K562 (cell line): ENCODE measurements at regions not wholly inside any gene's neighbourhood (a gene's known extent, or its start where the extent isn't known, plus 50 kb on each side); places are given as distances from the start of the nearest gene placed in this dataset.

Experiments used
- ATAC-seq: fragments of 200-7000 bp; cut with Tn5 transposase; 3 replicates; pipeline ENCODE4 v1.9.1; 2020; ENCODE audit warnings: moderate library complexity
- BruUV-seq: library from RNA; stranded (reverse); fragments of 400-500 nt; replicated peaks from 2 replicates; lab custom pipeline; 2021; lab: Mats Ljungman, UMichigan
- CTCF ChIA-PET: fragments of 300-600 bp; formaldehyde crosslinking; extraction: SDS; loops from one replicate; lab custom pipeline; 2021; ENCODE audit warnings: low intra/inter-chr PET ratio; lab: Yijun Ruan, JAX
- POLR2A ChIA-PET: fragments of 300-600, 350-650 bp; sonication (Branson Sonifier 250); formaldehyde crosslinking; extraction: SDS; loops from one replicate; lab custom pipeline; 2021; ENCODE audit warnings: antibody characterized with exemption, inconsistent platforms; lab: Yijun Ruan, JAX
- DNase-seq, 4 experiments: peaks; one replicate each; pipeline versions ENCODE4 v3.0.0 to v3.0.0-alpha.2; 2011 to 2018; ENCODE audit warnings: low spot score in 3 of 4, mixed read lengths in 3 of 4; ENCODE audit errors: extremely low read depth in 1 of 4
- FAIRE-seq: peaks from 2 replicates; lab custom pipeline; 2011; peaks lifted over from hg19 to GRCh38; lab: Jason Lieb, UNC
- H2AFZ ChIP-seq: 2 replicates; pipeline ENCODE4 v1.6.0; 2011; ENCODE audit warnings: low read depth, low read length, control low read depth, inconsistent platforms
- H3K27ac ChIP-seq: fragments of 200-600 bp; 3 replicates; pipeline ENCODE4 v1.8.0; 2011; ENCODE audit warnings: low read depth, mild to moderate bottlenecking, control low read depth, inconsistent platforms, low read length, moderate library complexity, mixed read lengths; ENCODE audit errors: extremely low read depth
- H3K27me3 ChIP-seq, 2 experiments: fragments of 300-600 bp in 1 of 2; 2 replicates in 1 of 2; 3 replicates in 1 of 2; pipeline versions ENCODE4 v1.6.0 to v1.8.0; 2011; ENCODE audit warnings: inconsistent platforms in 2 of 2, low read length in 2 of 2, mild to moderate bottlenecking in 1 of 2, mixed read lengths in 1 of 2, moderate library complexity in 1 of 2; ENCODE audit not compliant: control insufficient read depth in 2 of 2, insufficient read depth in 2 of 2
- H3K36me3 ChIP-seq: fragments of 300-600 bp; 3 replicates; pipeline ENCODE4 v1.8.0; 2011; ENCODE audit warnings: mild to moderate bottlenecking, low read length, inconsistent platforms; ENCODE audit not compliant: control insufficient read depth, insufficient read depth
- H3K4me1 ChIP-seq, 2 experiments: fragments of 200-600 bp in 1 of 2; replicated peaks in 1 of 2; 2 replicates in 1 of 2; 3 replicates in 1 of 2; pipeline versions ENCODE4 v1.5.1 to v1.8.0; 2011; ENCODE audit warnings: inconsistent platforms in 2 of 2, low read length in 2 of 2, mild to moderate bottlenecking in 1 of 2, mixed read lengths in 1 of 2, moderate library complexity in 1 of 2; ENCODE audit not compliant: control insufficient read depth in 2 of 2, insufficient read depth in 2 of 2
- H3K4me2 ChIP-seq: 2 replicates; pipeline ENCODE4 v1.6.1; 2011; ENCODE audit warnings: low read length, control low read depth, inconsistent platforms, mixed read lengths; ENCODE audit not compliant: insufficient read depth
- H3K4me3 ChIP-seq: fragments of 200-600 bp; sonication (generic), shearing (Covaris generic); 2 replicates; pipeline ENCODE4 v1.5.1; 2016; ENCODE audit warnings: control low read depth, inconsistent platforms
- H3K79me2 ChIP-seq: fragments of 200-600 bp; 3 replicates; pipeline ENCODE4 v1.8.0; 2011; ENCODE audit warnings: low read length, inconsistent platforms; ENCODE audit not compliant: control insufficient read depth, insufficient read depth
- H3K9ac ChIP-seq, 2 experiments: 2 replicates each; pipeline versions ENCODE4 v1.6.0 to v1.6.1; 2011; ENCODE audit warnings: low read depth in 2 of 2, low read length in 2 of 2, control low read depth in 1 of 2, inconsistent platforms in 1 of 2, mild to moderate bottlenecking in 1 of 2, mixed read lengths in 1 of 2; ENCODE audit not compliant: insufficient read depth in 1 of 2
- H3K9me1 ChIP-seq: one replicate; pipeline ENCODE4 v1.6.0; 2011; ENCODE audit warnings: inconsistent platforms, mild to moderate bottlenecking, low read length, moderate library complexity; ENCODE audit not compliant: control insufficient read depth, insufficient read depth
- H3K9me3 ChIP-seq: replicated peaks from 2 replicates; pipeline ENCODE4 v1.5.1; 2011; ENCODE audit warnings: low read depth, low read length, inconsistent platforms; ENCODE audit not compliant: control insufficient read depth, insufficient read depth
- H4K20me1 ChIP-seq: replicated peaks from 2 replicates; pipeline ENCODE4 v1.6.1; 2011; ENCODE audit warnings: low read length, inconsistent platforms, mixed read lengths; ENCODE audit not compliant: control insufficient read depth, insufficient read depth
- ARID2 ChIP-seq: fragments of 450-650 bp; IDR thresholded peaks from 2 replicates; pipeline ENCODE4 v1.6.1; 2017; ENCODE audit warnings: antibody characterized with exemption, mild to moderate bottlenecking
- CBFA2T3 ChIP-seq: fragments of 450-650 bp; IDR thresholded peaks from 2 replicates; pipeline ENCODE4 v1.6.1; 2017
- E4F1 ChIP-seq: fragments of 250-450 bp; sonication (Bioruptor Pico); IDR thresholded peaks from 2 replicates; pipeline ENCODE4 v1.5.0; 2021; ENCODE audit warnings: mild to moderate bottlenecking, borderline replicate concordance
- HLTF ChIP-seq: fragments of 450-650 bp; IDR thresholded peaks from 2 replicates; pipeline ENCODE4 v1.6.1; 2016
- IRF9 ChIP-seq: fragments of 450-650 bp; IDR thresholded peaks from 2 replicates; pipeline ENCODE4 v1.6.1; 2016; ENCODE audit warnings: missing biosample characterization, missing genetic modification characterization
- POLR2B ChIP-seq: fragments of 450-650 bp; IDR thresholded peaks from 2 replicates; pipeline ENCODE4 v1.6.1; 2018; ENCODE audit warnings: low read depth; ENCODE audit not compliant: partially characterized antibody
- SRSF9 ChIP-seq: fragments of 200-400 bp; formaldehyde crosslinking; IDR thresholded peaks from 2 replicates; pipeline ENCODE4 v1.6.1; 2017; ENCODE audit warnings: low read depth, low read length, borderline replicate concordance
- ZNF282 ChIP-seq: sonication (generic); formaldehyde crosslinking; IDR thresholded peaks from 2 replicates; pipeline ENCODE4 v1.8.1; 2023; ENCODE audit warnings: missing genetic modification reagents
- WGBS: fragments of 100-300 bp; shearing (Covaris generic); methylation state at CpG from one replicate; pipeline ENCODE4 v1.1.6; 2016; ENCODE audit warnings: low coverage, mixed read lengths; ENCODE audit not compliant: insufficient coverage; ENCODE audit errors: missing lambda C conversion rate; 5-methylcytosine and 5-hydroxymethylcytosine counted together
- in situ Hi-C: fragments of 300-500 bp; cut with MboI; formaldehyde crosslinking; loops from 4 replicates; pipeline ENCODE4 v1.15.0; 2018; ENCODE audit warnings: inconsistent platforms, mixed read lengths
- intact Hi-C: fragments of 100-400 bp; cut with micrococcal nuclease; formaldehyde crosslinking; loops from 2 replicates; pipeline ENCODE4 v1.14.2; 2022

- no peaks in the 10 kb centered on the region for H3K27me3 ChIP-seq
- FAIRE-seq, result no peak
- CTCF ChIA-PET, result no interaction called here
- TF ChIP-seq HLTF, result no peak
- no peak for TF ChIP-seq ZNF282 (CRISPR knock-in tag)
- TF ChIP-seq IRF9 (tag), result no peak
- TF ChIP-seq E4F1 (CRISPR knock-in tag), result no peak
- TF ChIP-seq SRSF9, result no peak
- no peak for TF ChIP-seq CBFA2T3
- TF ChIP-seq ARID2, result no peak
- TF ChIP-seq POLR2B, result no peak
- TF ChIP-seq, all 486 proteins: peak for 0
- Histone ChIP-seq H4K20me1 (no peaks in the 10 kb centered on the region), H3K4me3 (no peak overlapping the region), H3K9ac (no peak overlapping the region), H2AFZ (no peak overlapping the region), H3K36me3 (no peaks in the 10 kb centered on the region), H3K79me2 (no peaks in the 10 kb centered on the region), H3K9me1 (no peaks in the 10 kb centered on the region), H3K4me2 (no peak overlapping the region), H3K4me1 (no peaks in the 10 kb centered on the region), H3K27ac (no peak overlapping the region), H3K9me3 (no peaks in the 10 kb centered on the region)
- ATAC-seq (no peak), DNase-seq (no peak)
- BruUV-seq, result no TSS peak
- intact Hi-C loops (no loop called here), in situ Hi-C loops (no loop called here)
- WGBS, result 0% methylated on average over 5 of the region's 5 CpGs
- POLR2A ChIA-PET, result no interaction called here
These were observed 361.1 kb upstream of the TLE4 start for GRCh38 chr9:79210541-79211243.
